K562 (cell line): ENCODE measurements at regions not wholly inside any gene's neighbourhood (a gene's known extent, or its start where the extent isn't known, plus 50 kb on each side); places are given as distances from the start of the nearest gene placed in this dataset.

ENCODE experiments used
- BRF1 ChIP-seq: IDR thresholded peaks from 3 replicates; pipeline ENCODE4 v1.6.1; 2011; ENCODE audit warnings: borderline replicate concordance, mild to moderate bottlenecking; ENCODE audit not compliant: insufficient read length; ENCODE audit errors: extremely low read depth
- CCAR2 ChIP-seq: fragments of 200-400 bp; formaldehyde crosslinking; IDR thresholded peaks from 2 replicates; pipeline ENCODE4 v1.6.1; 2017; ENCODE audit warnings: mild to moderate bottlenecking, low read depth, low read length
- DMBX1 ChIP-seq: fragments of 250-450 bp; sonication (Bioruptor Pico); IDR thresholded peaks from 2 replicates; pipeline ENCODE4 v1.8.0; 2022; ENCODE audit warnings: inconsistent platforms, mild to moderate bottlenecking, moderate library complexity, borderline replicate concordance
- E2F3 ChIP-seq: fragments of 250-450 bp; sonication (Bioruptor Pico); IDR thresholded peaks from 2 replicates; pipeline ENCODE4 v1.4.0; 2020; ENCODE audit warnings: mild to moderate bottlenecking
- HDAC2 ChIP-seq: fragments of 450-650 bp; IDR thresholded peaks from 2 replicates; pipeline ENCODE4 v1.6.1; 2016; ENCODE audit warnings: mild to moderate bottlenecking
- HLTF ChIP-seq: fragments of 450-650 bp; IDR thresholded peaks from 2 replicates; pipeline ENCODE4 v1.6.1; 2016
- MXI1 ChIP-seq: IDR thresholded peaks from 2 replicates; pipeline ENCODE4 v1.6.1; 2011; ENCODE audit warnings: low read depth, mild to moderate bottlenecking, improper control_type of control experiment, low read length
- NBN ChIP-seq: fragments of 450-650 bp; IDR thresholded peaks from 2 replicates; pipeline ENCODE4 v1.6.1; 2016; ENCODE audit warnings: low read depth, mild to moderate bottlenecking
- NUFIP1 ChIP-seq: fragments of 450-650 bp; IDR thresholded peaks from 2 replicates; pipeline ENCODE4 v1.6.1; 2018; ENCODE audit not compliant: partially characterized antibody
- PHB ChIP-seq: fragments of 250-450 bp; sonication (Bioruptor Pico); IDR thresholded peaks from 2 replicates; pipeline ENCODE4 v1.5.0; 2021
- RBM25 ChIP-seq: fragments of 200-400 bp; formaldehyde crosslinking; IDR thresholded peaks from 2 replicates; pipeline ENCODE4 v1.6.1; 2018; ENCODE audit warnings: low read length, low read depth, moderate library complexity; ENCODE audit not compliant: severe bottlenecking
- SMARCE1 ChIP-seq: fragments of 450-650 bp; IDR thresholded peaks from 2 replicates; pipeline ENCODE4 v1.7.1; 2016; ENCODE audit warnings: mild to moderate bottlenecking
- SREBF1 ChIP-seq: fragments of 150-350 bp; IDR thresholded peaks from 2 replicates; pipeline ENCODE4 v1.6.1; 2014; ENCODE audit warnings: antibody characterized with exemption, low read depth, low read length, borderline replicate concordance
- SRSF7 ChIP-seq: fragments of 200-400 bp; formaldehyde crosslinking; optimal IDR thresholded peaks from 2 replicates; pipeline ENCODE3; 2017; ENCODE audit warnings: mild to moderate bottlenecking, low read depth, low read length
- STAT5B ChIP-seq: fragments of 250-450 bp; sonication (Bioruptor Pico); IDR thresholded peaks from 2 replicates; pipeline ENCODE4 v1.8.0; 2021; ENCODE audit warnings: mild to moderate bottlenecking, inconsistent platforms
- THRA ChIP-seq: fragments of 450-650 bp; IDR thresholded peaks from 2 replicates; pipeline ENCODE4 v1.6.1; 2017; ENCODE audit warnings: mild to moderate bottlenecking, moderate library complexity
- ZC3H8 ChIP-seq: fragments of 450-650 bp; IDR thresholded peaks from 2 replicates; pipeline ENCODE4 v1.6.1; 2017
- ZNF165 ChIP-seq: fragments of 250-450 bp; sonication (Bioruptor Pico); IDR thresholded peaks from 2 replicates; pipeline ENCODE4 v1.4.0; 2020; ENCODE audit warnings: borderline replicate concordance
- ZNF277 ChIP-seq: fragments of 250-450 bp; sonication (Bioruptor Pico); IDR thresholded peaks from 2 replicates; pipeline ENCODE4 v1.8.0; 2022; ENCODE audit warnings: inconsistent platforms, mild to moderate bottlenecking, moderate library complexity, borderline replicate concordance
- ZNF407 ChIP-seq: fragments of 450-650 bp; IDR thresholded peaks from 2 replicates; pipeline ENCODE4 v1.6.1; 2016; ENCODE audit warnings: low read depth
- ZNF77 ChIP-seq: fragments of 250-450 bp; sonication (Bioruptor Pico); IDR thresholded peaks from 2 replicates; pipeline ENCODE4 v1.5.0; 2020

GRCh38 chr9:129401623-129402370, 219.1 kb downstream of the C9orf50 start (continued):
- no peak for TF ChIP-seq ZNF407
- no peak for TF ChIP-seq HDAC2
- TF ChIP-seq NUFIP1 = peak; percentile 95
- TF ChIP-seq SMARCE1 = peak; percentile 48; the same call in 1 of the 2 replicates
- no peak for TF ChIP-seq PHB (CRISPR knock-in tag)
- peak; percentile 63; the same call in 1 of the 2 replicates for TF ChIP-seq HLTF
- TF ChIP-seq SREBF1 = no peak
- no peak for TF ChIP-seq ZNF77
- no peak for TF ChIP-seq CCAR2
- TF ChIP-seq DMBX1 (CRISPR knock-in tag) = no peak
- no peak for TF ChIP-seq ZNF277
- no peak for TF ChIP-seq E2F3 (CRISPR knock-in tag)
- no peak for TF ChIP-seq ZC3H8
- TF ChIP-seq THRA = no peak
- TF ChIP-seq SRSF7 = no peak
- TF ChIP-seq NBN = peak; percentile 57; the same call in 1 of the 2 replicates
- TF ChIP-seq ZNF165 (CRISPR knock-in tag) = no peak
- no peak for TF ChIP-seq BRF1
- no peak for TF ChIP-seq RBM25
- no peak for TF ChIP-seq STAT5B (CRISPR knock-in tag)
- no peak for TF ChIP-seq MXI1
